Stimulated activated naive CD8-positive, alpha-beta T cell treated with anti-CD3 and anti-CD28 coated beads, Interleukin-15, Interleukin-2, amounts not matched to agents 100 U/mL and 50 U/mL, for 24 hours (primary cell): ENCODE measurements at regions not wholly inside any gene's neighbourhood (a gene's known extent, or its start where the extent isn't known, plus 50 kb on each side); places are given as distances from the start of the nearest gene placed in this dataset.

Experiments
- ATAC-seq: fragments of 150-1000 bp; cut with Tn5 transposase; one replicate; pipeline ENCODE4 v1.10.0; 2021
- DNase-seq: peaks from one replicate; pipeline ENCODE4 v3.0.0; 2021

DNA sequence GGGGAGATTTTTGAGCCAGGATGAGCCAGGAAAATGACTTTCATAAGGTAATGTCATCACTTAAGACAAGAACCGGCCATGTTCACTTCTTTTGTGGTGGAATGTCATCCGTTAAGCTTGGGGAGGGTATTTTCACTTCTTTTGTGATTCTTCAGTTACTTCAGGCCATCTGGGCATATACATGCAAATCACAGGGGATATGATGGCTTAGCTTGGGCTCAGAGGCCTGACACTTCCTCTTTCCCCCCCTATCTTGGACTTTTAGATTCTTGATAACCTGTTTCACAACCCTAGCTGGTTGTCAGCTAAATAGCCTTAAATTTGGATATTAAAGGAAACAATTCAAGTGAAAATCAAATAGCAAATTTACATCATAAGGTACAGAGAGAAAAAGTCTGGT lies 986.0 kb downstream of the NLGN4Y start:
- no peak for DNase-seq
- no peak for ATAC-seq

DNA sequence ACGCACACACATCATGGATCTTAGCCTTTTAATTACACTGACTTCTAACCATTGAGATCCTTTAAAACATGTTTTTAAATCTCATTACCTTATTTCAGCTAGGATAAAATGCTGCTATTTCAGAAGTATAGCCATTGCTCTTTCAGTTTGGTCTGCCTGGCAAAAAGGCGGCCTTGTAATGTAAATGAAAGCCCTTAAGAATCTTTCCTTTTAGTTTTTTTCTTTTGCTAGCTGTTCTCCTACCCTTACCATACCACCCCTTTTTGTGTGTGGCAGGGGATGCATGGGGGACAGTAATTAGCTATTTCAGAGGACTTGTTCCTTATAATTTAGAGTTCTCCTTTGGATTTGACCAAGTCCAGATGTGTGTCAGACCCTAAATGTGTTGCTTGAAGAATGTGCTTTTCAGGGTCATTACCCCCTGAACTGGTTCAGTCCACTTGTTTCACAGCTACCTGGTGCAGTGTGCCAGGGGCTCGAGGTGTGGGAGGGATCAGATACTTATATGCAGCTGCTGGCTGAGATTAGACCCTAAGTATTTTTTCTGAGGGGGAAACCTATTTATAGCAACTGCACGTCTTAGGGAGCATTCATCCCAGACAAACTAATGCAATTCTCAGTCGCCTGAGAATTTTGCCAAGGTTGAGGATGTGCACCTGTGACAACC lies 986.8 kb downstream of the NLGN4Y start:
- ATAC-seq (no peak), DNase-seq (no peak)

DNA sequence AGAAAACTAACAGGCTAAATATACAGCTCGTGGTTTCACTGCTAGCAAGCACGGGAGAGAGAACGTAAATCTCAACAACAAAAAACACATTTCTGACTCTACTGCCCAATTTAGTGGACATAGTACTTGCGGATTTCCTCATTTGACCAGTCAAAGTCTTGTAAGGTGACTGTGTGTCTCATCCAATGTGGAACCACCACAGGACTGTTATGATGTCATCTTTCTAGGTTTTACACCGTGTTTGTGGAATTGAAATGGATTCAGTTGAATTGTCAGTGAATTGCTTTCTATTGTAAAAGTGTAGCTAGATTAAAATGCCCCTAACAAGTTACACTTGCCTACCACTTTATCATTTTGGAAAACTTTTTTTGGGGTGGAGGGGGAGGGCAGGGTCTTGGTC lies 1010.8 kb downstream of the NLGN4Y start:
- DNase-seq (no peak), ATAC-seq (no peak)

DNA sequence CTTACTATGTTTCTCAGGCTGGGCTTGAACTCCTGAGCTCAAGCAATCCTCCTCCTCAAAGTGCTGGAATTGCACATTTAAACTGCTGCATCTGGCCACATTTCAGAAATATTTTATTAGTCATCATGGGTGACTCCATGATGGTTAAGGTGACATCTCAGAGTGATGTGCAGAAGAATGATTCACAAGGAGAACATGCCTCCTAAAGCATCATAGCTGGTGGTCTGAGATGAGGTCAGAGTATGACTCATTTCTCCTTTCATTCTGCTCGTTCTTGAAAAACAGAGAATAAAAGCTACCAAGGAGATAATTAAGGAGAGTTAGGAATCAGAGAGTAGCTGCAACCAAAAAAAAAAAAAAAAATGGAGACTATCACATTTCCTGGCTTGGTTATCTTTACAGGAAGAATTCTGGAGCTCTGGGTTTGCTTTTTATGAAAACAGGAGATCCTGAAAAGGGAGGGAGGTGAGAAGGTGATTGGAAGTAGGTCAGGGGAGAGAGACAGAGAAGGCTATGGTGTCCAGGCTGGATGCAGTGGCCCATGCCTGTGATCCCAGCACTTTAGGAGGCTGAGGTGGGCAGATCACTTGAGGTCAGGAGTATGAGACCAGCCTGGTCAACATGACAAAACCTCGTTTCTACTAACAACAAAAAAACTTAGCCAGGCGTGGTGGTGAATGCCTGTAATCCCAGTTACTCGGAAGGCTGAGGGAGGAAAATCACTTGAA lies 1011.6 kb downstream of the NLGN4Y start:
- DNase-seq, result no peak
- peak; percentile 66 for ATAC-seq

DNA sequence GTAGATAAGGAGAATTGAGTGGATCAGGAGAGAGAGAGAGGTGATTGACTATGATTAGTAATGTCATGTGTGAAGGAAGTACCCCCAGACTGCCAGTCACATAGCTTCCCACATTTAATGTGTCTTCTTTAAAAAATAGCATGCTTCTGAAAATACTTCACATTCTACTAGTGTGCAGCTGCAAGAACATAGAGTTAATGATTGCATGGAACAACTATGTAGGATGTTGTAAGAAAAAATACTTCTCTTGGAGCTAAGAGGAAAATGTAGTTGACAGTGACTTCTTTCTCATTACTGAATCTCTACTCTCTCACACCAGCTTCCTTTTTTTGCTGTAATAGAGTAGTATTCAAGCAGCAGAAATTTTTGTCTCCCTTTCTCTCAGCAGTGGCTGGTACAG lies 1016.2 kb downstream of the NLGN4Y start:
- DNase-seq, result no peak
- ATAC-seq, result no peak

DNA sequence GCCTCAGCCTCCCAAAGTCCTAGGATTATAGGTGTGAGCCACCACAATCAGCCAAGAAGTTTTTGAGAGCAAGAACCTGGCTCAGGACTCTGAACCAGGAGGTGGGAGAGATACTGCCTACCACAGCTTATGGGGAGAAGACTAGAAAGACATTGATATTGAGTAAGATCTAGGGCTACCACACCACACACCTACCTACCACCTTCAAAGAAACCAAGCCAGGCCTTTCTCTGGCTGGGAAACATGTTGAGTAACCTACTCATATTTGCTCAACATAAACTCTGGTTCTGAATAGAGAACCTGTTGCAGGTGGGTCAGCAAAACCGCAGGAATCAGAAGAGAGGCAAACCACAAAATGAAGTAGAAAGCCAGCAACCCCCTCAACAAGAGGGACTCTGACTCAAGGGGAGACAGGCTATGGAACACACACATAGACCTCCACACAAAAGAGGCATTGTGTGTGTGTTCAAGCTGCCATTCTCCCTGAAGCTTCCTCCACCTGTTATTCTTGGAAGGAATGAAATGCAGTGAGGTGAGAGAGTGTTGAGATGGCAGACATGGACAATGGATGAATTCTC lies 1021.9 kb downstream of the NLGN4Y start:
- DNase-seq, result no peak
- no peak for ATAC-seq

DNA sequence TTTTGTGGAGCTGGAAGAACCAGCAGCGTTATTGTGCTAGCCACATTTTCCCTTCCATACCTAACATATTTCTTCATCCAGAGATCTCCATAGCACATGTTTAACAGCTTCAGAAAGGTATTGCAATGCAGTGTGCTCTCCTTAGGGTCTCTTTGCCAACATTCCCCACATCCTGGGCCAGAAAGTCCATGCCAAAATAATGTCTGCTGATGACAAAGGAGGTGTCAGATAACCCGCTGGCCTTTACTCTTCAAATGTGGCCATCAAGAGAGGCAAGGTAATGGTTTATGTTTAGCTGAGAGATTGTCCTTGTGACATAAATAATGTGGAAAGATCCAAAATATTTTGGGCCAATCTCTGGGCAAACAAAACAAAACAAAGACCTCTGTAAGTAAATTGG lies 1027.7 kb downstream of the NLGN4Y start:
- DNase-seq, result no peak
- ATAC-seq, result no peak

DNA sequence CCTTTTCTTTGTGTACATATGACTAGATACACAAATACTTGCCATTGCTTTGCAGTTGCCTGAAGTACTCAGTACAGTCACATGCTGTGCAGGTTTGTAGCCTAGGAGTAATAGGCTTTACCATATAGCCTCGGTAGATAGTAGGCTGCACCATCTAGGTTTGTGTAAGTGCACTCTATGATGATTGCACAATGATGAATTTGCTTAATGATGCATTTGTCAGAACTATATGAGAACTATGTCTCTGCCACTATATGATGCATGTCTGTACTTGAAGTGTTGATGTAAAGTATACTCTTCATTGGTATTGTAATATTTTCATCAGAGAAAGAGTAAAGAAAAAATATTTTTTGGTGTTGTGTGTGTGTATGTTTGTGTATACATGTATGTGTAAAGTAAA lies 1030.7 kb downstream of the NLGN4Y start:
- ATAC-seq, result no peak
- DNase-seq, result no peak

DNA sequence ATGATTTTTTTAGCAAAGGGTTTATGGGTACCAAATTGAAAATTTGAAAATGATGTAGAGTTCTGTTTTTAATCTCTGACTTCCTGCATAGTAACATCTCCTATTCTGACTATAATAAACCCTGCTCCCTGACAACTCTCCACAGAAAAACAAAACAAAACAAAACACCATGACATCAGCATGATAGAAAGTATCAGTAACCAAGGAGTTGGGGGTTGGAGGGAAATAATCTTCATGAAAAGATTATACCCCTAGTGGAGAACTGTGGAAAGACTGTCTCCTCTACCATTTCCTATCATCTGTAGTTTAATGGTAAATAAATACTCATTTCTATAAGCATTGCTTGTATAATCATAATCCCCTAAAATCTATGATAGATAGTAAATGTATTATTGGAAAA lies 1034.8 kb downstream of the NLGN4Y start:
- no peak for DNase-seq
- no peak for ATAC-seq

DNA sequence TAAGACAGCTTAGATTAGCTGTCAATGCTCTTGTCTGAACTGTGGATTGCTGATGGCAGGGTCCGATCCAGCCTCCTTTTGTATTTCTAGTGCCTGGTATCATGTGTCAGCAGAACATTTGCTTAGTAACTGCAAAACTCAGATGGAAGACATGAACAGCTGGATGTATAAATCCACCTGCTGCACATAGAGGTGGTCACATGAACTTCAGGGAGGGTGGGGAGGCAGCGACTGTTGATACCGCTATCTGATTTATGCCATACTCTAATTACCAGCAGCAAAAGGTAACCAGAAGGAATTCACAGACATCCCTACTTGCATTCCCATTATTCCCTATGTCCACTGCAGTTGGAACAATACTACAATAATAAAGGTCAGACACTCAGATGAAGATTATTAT lies 1036.5 kb downstream of the NLGN4Y start:
- ATAC-seq (no peak), DNase-seq (no peak)

DNA sequence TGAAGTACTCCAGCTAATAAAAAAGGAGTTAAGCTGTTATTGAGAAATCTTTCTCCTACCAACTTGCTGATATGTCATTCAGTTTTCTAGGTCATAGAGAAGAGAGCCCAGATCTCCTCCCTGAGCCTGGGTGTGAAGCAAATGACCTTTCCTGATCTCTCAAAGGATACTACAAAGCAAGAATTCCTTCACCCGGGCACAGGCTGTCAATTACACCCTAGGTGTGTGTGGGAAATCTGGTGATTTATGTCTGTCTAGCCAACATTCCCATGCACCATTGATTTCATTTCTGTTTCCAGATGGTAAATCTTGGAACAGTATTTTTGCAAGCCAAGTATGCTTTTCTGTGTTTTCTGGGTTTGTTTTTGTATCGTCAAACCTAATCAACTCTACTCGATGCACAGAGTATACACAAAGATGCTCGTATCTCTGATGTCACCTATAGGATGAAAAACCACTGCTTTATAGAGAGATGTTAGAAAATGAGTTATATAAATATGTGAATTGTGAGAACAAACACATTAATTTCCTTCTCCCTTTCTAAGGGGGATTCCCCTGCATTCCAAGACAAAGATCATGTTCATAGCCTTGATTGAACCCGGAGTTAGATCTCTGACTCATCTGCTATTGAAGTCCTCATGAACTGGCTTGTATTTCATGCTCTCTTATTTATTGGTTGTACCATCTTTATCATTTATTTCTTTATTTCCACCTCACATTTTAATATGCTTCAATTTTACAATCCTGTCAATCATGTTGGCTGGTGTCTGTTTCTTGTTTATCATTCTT lies 1037.4 kb downstream of the NLGN4Y start:
- DNase-seq (no peak), ATAC-seq (no peak)

DNA sequence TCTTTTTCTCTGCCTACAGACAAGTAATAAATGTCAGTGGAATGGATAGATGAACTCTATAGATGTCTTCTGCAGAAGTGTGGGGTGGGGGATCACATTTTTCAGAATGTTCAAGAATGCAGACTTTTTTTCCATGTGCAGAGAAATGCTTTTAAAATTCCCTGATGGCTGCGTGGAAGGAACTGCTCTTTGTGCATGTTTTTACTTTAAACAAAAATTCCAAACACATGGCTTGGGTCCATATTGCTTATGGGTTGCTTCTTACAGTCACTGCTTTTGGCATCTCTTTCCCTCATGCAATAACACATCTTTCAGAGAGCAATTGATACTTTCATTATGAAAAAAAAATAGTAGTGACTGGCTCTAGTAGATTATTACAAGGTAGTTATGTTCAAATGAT lies 1053.6 kb downstream of the NLGN4Y start:
- DNase-seq (no peak), ATAC-seq (no peak)

DNA sequence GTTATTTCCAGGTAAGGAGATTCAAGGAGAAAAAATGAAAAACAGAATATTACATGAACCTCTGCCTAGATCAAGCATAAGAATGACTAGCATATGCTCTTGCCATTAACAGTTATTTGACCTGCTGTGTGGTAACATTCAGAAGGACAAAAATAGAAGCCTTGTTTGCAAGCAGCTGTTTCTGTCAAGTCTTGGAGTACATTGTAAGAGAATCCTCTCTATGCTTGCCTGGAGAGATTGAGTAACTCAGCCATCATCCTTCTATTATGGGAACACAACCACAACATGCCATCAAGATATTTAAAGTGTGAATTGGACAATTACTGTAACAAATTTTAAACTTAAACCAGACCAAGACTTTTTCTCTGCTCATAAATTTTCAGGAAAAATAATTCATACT lies 1054.4 kb downstream of the NLGN4Y start:
- DNase-seq (no peak), ATAC-seq (no peak)

DNA sequence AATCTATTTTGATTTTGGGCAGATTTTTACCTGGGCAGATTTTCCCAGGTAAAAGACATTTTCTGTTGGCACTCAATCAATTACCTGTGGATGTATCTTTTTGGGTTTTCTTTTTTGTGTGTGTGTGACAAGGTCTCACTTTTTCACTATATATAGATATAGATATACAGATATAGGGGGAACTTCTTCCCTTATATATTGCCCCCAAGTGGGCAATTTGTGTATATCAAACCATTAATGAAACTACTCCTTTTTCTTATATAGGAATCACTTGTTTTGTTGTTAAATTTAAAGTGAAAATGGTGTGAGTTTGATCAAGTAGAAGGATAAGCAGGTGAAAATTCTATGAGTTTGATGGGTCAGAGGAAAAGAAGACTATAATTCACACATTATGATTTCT lies 1054.9 kb downstream of the NLGN4Y start:
- DNase-seq (no peak), ATAC-seq (no peak)

DNA sequence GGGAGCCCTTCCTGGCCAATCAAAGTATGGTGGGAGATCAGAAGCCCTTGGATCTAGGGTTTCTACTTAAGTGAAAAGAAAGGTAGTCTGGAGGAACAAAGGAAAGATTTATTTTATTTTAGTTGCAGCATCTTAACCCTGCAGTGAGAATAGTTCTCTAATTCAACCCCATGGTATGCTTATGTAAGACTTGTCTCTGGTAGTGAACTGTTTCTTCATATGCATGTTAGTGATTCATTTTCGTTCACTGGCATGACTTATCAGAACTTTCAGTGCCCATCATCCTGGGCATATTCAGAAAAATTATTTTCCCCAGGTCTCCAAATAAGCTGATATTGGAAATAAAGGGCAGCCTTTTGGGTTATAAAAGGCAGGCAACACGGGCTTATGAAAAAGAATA lies 1058.8 kb downstream of the NLGN4Y start:
- ATAC-seq (no peak), DNase-seq (no peak)

DNA sequence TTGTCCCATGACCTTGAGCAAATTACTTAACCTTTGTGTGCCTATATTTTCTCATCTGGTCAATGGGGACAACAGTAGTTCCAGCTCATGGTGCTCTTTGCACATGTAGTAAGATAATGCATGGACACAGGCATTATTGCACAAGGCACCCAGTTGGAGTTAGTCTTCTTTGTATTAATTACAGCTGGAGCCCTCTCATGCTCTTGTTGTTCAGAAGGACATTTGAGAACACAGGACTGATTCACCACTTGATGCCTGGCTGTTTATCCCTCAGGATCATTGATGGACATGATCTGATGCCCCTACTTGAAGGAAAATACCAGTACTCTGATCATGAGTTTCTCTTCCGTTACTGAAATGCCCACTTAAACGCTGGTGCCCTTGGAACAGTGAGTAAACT lies 1068.6 kb downstream of the NLGN4Y start:
- no peak for DNase-seq
- no peak for ATAC-seq

DNA sequence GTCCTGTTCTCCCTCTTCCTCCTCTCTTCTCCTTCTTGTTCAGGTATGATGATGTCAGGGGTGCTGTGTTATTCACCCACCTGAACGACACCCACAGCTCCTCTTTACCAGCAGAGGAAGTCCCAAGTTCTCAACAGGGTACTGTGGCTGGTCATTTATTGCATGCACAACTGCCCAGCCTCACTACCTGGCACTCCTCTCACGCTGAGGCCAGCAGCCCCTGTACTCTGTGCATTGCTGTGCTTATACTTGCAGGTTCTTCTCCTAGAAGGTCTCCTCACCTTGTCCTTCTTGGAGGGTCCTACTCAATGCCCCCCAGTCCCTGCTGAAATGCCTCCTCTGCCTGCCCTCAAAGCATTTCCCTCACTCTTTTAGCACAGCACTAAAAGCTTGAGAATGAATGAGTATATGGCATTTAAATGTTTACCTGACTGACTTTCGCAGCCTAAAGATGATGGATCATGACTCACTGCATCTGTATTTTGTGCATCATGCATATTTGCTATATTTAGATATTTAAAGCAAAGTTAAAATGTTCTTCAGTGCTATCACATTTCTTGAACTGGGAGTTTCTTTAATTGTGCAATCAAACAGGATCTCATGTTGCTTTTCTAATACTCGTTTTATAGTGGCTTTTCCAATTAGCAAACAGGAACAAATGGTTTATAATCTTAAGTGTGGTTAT lies 1069.3 kb downstream of the NLGN4Y start:
- ATAC-seq, result no peak
- DNase-seq, result no peak

DNA sequence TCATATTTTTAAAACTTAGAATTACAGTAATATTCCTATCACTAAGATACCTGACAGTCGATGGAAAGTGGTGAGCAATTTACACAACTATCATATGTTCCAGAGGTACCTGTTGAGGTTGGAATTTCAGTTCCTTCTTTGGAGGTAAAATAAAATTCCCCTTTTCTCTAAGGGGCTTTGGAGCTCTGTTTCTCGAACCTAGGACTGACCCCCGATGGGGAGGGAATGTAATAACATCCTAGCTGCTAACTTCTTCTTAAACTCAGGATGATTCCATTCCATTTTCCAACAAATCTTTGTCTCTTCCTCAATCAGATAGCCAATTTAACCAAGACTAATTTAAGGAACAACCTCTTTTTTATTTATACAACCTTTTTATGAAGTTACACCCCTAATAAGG lies 1069.8 kb downstream of the NLGN4Y start:
- DNase-seq, result no peak
- no peak for ATAC-seq

DNA sequence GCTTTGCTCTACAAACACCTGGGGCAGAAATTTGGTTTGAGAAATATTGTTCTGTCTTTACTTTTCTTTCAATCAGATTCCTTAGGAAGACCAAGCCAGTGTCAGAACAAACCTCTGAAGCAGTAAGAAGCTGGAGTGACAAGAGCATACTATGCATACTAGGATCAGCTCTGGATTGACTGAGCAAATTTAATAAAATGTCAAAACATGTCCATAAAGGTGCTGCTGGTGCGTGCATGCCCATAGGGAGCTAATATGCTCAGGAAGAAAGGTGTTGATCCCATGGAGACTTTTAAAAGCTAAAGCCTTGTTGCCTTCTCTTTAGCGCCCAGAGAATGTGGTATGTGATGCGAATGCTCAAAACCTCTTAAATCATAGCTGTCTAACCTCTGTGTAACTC lies 1076.2 kb downstream of the NLGN4Y start:
- ATAC-seq (no peak), DNase-seq (no peak)

DNA sequence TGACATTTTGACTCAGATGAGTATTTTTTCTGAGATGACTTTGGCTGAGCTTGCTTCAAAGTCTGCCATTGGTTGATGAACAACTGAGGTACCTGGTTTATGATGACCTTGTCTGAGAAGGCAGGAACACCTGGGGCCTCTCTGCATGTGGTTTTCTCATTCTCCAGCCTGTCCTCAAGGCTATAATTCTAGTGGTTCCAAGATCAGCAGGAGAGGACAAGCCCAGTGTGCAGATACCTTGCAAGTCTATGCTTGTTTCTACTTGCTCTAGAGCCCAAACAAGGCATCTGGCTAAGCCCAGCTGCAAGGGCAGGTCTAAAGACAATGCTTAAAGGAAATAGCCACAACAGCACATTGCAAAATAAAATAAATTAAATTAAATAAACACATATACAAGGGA lies 1100.0 kb downstream of the NLGN4Y start:
- DNase-seq (no peak), ATAC-seq (no peak)

DNA sequence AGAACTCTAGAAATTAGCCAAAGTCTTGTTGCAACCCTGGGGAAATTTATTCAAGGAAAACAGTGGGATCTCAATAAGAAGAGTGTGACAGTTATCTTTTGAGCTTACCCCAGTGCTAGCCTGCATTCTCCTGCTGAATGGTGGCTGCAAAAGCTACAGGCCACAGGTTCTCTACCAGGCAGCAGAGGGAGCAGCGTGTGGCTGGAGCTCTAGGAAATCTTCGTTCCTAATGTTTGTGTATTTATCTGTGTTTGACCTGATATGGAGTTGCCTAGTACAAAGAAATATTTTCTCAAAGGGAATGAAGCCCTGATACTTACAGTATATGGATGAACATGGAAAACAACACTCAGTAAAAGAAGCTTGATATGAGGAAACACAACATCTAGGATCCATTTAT lies 1100.6 kb downstream of the NLGN4Y start:
- DNase-seq, result no peak
- ATAC-seq, result no peak

DNA sequence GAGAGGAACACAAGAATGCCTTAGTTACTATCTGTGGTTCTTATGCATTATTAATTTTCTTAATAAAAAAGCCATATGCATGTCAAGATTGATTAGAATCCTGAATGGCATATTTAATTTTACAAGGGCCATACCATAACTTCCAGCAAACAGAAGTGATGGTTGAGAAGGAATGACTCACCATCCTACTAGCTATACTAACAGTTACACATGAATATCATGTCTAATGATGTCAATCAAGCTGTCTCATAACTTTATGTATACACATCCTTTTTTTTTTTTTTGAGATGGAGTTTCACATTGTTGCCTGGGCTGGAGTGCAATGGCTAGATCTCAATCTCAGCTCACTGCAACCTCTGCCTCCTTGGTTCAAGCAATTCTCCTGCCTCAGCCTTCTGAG lies 1123.9 kb downstream of the NLGN4Y start:
- ATAC-seq (no peak), DNase-seq (no peak)

DNA sequence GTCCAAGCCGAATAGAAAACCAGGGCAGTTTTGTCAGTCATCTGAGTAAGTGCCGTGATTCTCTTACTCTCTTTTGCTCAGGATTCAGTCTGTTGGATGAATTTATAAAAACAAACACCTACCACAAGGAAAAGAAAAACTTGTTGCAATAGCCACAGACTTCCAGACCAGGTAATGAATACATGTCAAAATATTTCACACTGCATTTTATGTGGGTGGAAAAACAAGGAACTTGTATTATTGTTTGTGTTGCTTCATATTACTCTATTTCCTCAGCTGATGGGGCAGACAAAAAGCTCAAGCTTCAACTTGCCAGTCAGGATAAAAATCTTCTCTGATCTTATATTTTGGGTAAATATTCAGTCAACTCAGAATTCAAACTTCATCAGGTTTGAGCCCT lies 1125.7 kb downstream of the NLGN4Y start:
- no peak for ATAC-seq

More for the DNA sequence above, 1125.7 kb downstream of the NLGN4Y start:
- no peak for DNase-seq
